ENCODE measurements at regions not wholly inside any gene's neighbourhood (a gene's known extent, or its start where the extent isn't known, plus 50 kb on each side); places are given as distances from the start of the nearest gene placed in this dataset.
"Not testable (repeated sequence)": the region's sequence is repeated elsewhere in the genome, so short reads cannot be mapped to it uniquely, and the experiment has no call there.

- no peak for DNase-seq (ENCODE audit: low spot score)
Observed at GRCh38 chrX:111041018-111041462, 55.0 kb upstream of the PAK3 start.

GRCh38 chrX:111040377-111041017 is 55.5 kb upstream of the PAK3 start:
- no peak for DNase-seq (ENCODE audit: low spot score)

- no peak for DNase-seq (ENCODE audit: low spot score)
Observed at GRCh38 chrX:111039606-111040005, 56.4 kb upstream of the PAK3 start.

GRCh38 chrX:111035991-111036390 is 60.0 kb upstream of the PAK3 start:
- DNase-seq (ENCODE audit: low spot score): no peak

- DNase-seq (ENCODE audit: low spot score): no peak
Observed at GRCh38 chrX:111035256-111035655, 60.7 kb upstream of the PAK3 start.

GRCh38 chrX:111022998-111023397 is 73.0 kb upstream of the PAK3 start:
- not testable (repeated sequence) for DNase-seq (ENCODE audit: low spot score)

GRCh38 chrX:111020283-111020682 is 75.7 kb upstream of the PAK3 start:
- no peak for DNase-seq (ENCODE audit: low spot score)

GRCh38 chrX:111013778-111014455 is 82.1 kb upstream of the PAK3 start:
- DNase-seq (ENCODE audit: low spot score): no peak

GRCh38 chrX:111010111-111010510 is 85.9 kb upstream of the PAK3 start:
- DNase-seq (ENCODE audit: low spot score): no peak

- DNase-seq (ENCODE audit: low spot score): no peak
Observed at GRCh38 chrX:111009256-111009655, 86.7 kb upstream of the PAK3 start.

GRCh38 chrX:111008126-111008525 is 87.9 kb upstream of the PAK3 start:
- no peak for DNase-seq (ENCODE audit: low spot score)

- DNase-seq (ENCODE audit: low spot score): no peak
Observed at GRCh38 chrX:111007238-111007637, 88.8 kb upstream of the PAK3 start.

- no peak for DNase-seq (ENCODE audit: low spot score)
Observed at GRCh38 chrX:111006116-111006515, 89.9 kb upstream of the PAK3 start.

GRCh38 chrX:111005166-111005565 is 90.8 kb upstream of the PAK3 start:
- DNase-seq (ENCODE audit: low spot score): peak; percentile 6

- DNase-seq (ENCODE audit: low spot score): no peak
Observed at GRCh38 chrX:111003118-111003517, 92.9 kb upstream of the PAK3 start.

GRCh38 chrX:110992611-110993010 is 103.4 kb upstream of the PAK3 start:
- DNase-seq (ENCODE audit: low spot score): peak; percentile 5

- no peak for DNase-seq (ENCODE audit: low spot score)
Observed at GRCh38 chrX:110989869-110990268, 106.1 kb upstream of the PAK3 start.

- no peak for DNase-seq (ENCODE audit: low spot score)
Observed at GRCh38 chrX:110989447-110989846, 106.5 kb upstream of the PAK3 start.

GRCh38 chrX:110987292-110987691 is 108.7 kb upstream of the PAK3 start:
- DNase-seq (ENCODE audit: low spot score): no peak

- DNase-seq (ENCODE audit: low spot score): no peak
Observed at GRCh38 chrX:110985470-110985869, 110.5 kb upstream of the PAK3 start.

GRCh38 chrX:110983024-110983423 is 113.0 kb upstream of the PAK3 start:
- no peak for DNase-seq (ENCODE audit: low spot score)

GRCh38 chrX:110966839-110967238 is 129.2 kb upstream of the PAK3 start:
- DNase-seq (ENCODE audit: low spot score): no peak

GRCh38 chrX:110966091-110966454 is 129.9 kb upstream of the PAK3 start:
- no peak for DNase-seq (ENCODE audit: low spot score)

Data from cerebellar cortex (tissue), 1 donor.